ENCODE measurements at regions not wholly inside any gene's neighbourhood (a gene's known extent, or its start where the extent isn't known, plus 50 kb on each side); places are given as distances from the start of the nearest gene placed in this dataset.

- DNase-seq = no peak
Observed at GRCh38 chr2:234691968-234692955, 195.4 kb upstream of the ARL4C start.

GRCh38 chr2:234691214-234691575 is 194.3 kb upstream of the ARL4C start:
- DNase-seq = peak; percentile 65

GRCh38 chr2:234690569-234691213 is 193.8 kb upstream of the ARL4C start:
- peak; percentile 75 for DNase-seq

GRCh38 chr2:234689911-234690379 is 193.1 kb upstream of the ARL4C start:
- DNase-seq = no peak

- no peak for DNase-seq
Observed at GRCh38 chr2:234687718-234688475, 191.0 kb upstream of the ARL4C start.

- DNase-seq = peak; percentile 68
Observed at GRCh38 chr2:234686088-234686890, 189.4 kb upstream of the ARL4C start.

GRCh38 chr2:234684466-234684865 is 187.6 kb upstream of the ARL4C start:
- no peak for DNase-seq

- no peak for DNase-seq
Observed at GRCh38 chr2:234683950-234684349, 187.1 kb upstream of the ARL4C start.

- peak; percentile 70 for DNase-seq
Observed at GRCh38 chr2:234682492-234683228, 185.8 kb upstream of the ARL4C start.

GRCh38 chr2:234680688-234681619 is 184.1 kb upstream of the ARL4C start:
- DNase-seq = peak; percentile 35

- no peak for DNase-seq
Observed at GRCh38 chr2:234679741-234680687, 183.1 kb upstream of the ARL4C start.

- DNase-seq = no peak
Observed at GRCh38 chr2:234679301-234679740, 182.4 kb upstream of the ARL4C start.

- DNase-seq = no peak
Observed at GRCh38 chr2:234678711-234679110, 181.8 kb upstream of the ARL4C start.

- no peak for DNase-seq
Observed at GRCh38 chr2:234677758-234678538, 181.1 kb upstream of the ARL4C start.

GRCh38 chr2:234676783-234677450 is 180.0 kb upstream of the ARL4C start:
- no peak for DNase-seq

- peak; percentile 34 for DNase-seq
Observed at GRCh38 chr2:234676109-234676782, 179.4 kb upstream of the ARL4C start.

GRCh38 chr2:234674781-234675201 is 177.9 kb upstream of the ARL4C start:
- DNase-seq = no peak

Data from eye (tissue), 1 donor.